OCI-LY3 (cell line): ENCODE measurements at regions not wholly inside any gene's neighbourhood (a gene's known extent, or its start where the extent isn't known, plus 50 kb on each side); places are given as distances from the start of the nearest gene placed in this dataset.

ENCODE experiments used
- H2AFZ ChIP-seq: fragments of 200-600, 300-600 bp; shearing (Covaris generic); 2 replicates; pipeline ENCODE4 v1.6.0; 2014; ENCODE audit warnings: antibody characterized with exemption, low read depth, low read length
- H3K27ac ChIP-seq: fragments of 200-600, 300-600 bp; sonication (generic); 2 replicates; pipeline ENCODE4 v1.5.1; 2014; ENCODE audit warnings: mild to moderate bottlenecking, low read length, moderate library complexity, mixed read lengths
- H3K27me3 ChIP-seq: fragments of 200-600, 300-600 bp; sonication (generic); 2 replicates; pipeline ENCODE4 v1.6.1; 2014; ENCODE audit warnings: low read depth, low read length, mixed read lengths
- H3K36me3 ChIP-seq: fragments of 200-600, 300-600 bp; sonication (generic); replicated peaks from 2 replicates; pipeline ENCODE3; 2014; ENCODE audit warnings: low read depth, low read length, mixed read lengths
- H3K4me1 ChIP-seq: fragments of 300-600, 200-600 bp; sonication (generic); 2 replicates; pipeline ENCODE4 v1.6.1; 2014; ENCODE audit warnings: low read length, mixed read lengths
- H3K4me2 ChIP-seq: fragments of 200-600, 300-600 bp; sonication (generic); 2 replicates; pipeline ENCODE4 v1.6.1; 2014; ENCODE audit warnings: low read length, mixed read lengths
- H3K4me3 ChIP-seq: fragments of 300-600, 200-600 bp; sonication (generic); 2 replicates; pipeline ENCODE4 v1.5.1; 2014; ENCODE audit warnings: antibody characterized with exemption, mild to moderate bottlenecking, low read length, moderate library complexity
- H3K79me2 ChIP-seq: fragments of 300-600, 200-600 bp; shearing (Covaris generic); 2 replicates; pipeline ENCODE4 v1.6.1; 2014; ENCODE audit warnings: mild to moderate bottlenecking, low read length, mixed read lengths
- H3K9ac ChIP-seq: fragments of 300-600, 200-600 bp; shearing (Covaris generic); 2 replicates; pipeline ENCODE4 v1.6.0; 2014; ENCODE audit warnings: mild to moderate bottlenecking, low read length, moderate library complexity
- H3K9me3 ChIP-seq: fragments of 200-600, 300-600 bp; shearing (Covaris generic); 2 replicates; pipeline ENCODE4 v1.6.1; 2014; ENCODE audit warnings: low read length, mixed read lengths; ENCODE audit not compliant: insufficient read depth
- H4K20me1 ChIP-seq: fragments of 200-600, 300-600 bp; sonication (generic); 2 replicates; pipeline ENCODE4 v1.6.1; 2016; ENCODE audit warnings: low read length, mixed read lengths; ENCODE audit not compliant: insufficient read depth
- CTCF ChIP-seq: fragments of 200-600, 300-600 bp; sonication (generic); IDR thresholded peaks from 2 replicates; pipeline ENCODE4 v1.5.1; 2014; ENCODE audit warnings: antibody characterized with exemption, low read length, low read depth
- EZH2phosphoT487 ChIP-seq: fragments of 200-600 bp; shearing (Covaris generic); IDR thresholded peaks from 2 replicates; pipeline ENCODE4 v1.6.1; 2018; ENCODE audit warnings: antibody characterized with exemption, mixed run types, low read depth

GRCh38 chr5:17154211-17154996 lies 63.0 kb upstream of the BASP1 start:
- no peak overlapping the region for H3K27ac ChIP-seq
- no peaks in the 10 kb centered on the region for H3K79me2 ChIP-seq
- no peaks in the 10 kb centered on the region for H4K20me1 ChIP-seq
- no peak for TF ChIP-seq CTCF
- no peak for TF ChIP-seq EZH2phosphoT487
- H3K36me3 ChIP-seq, result no peaks in the 10 kb centered on the region
- H3K4me1 ChIP-seq, result no peaks in the 10 kb centered on the region
- no peaks in the 10 kb centered on the region for H3K9me3 ChIP-seq
- H3K9ac ChIP-seq, result no peak overlapping the region
- H2AFZ ChIP-seq, result no peak overlapping the region
- H3K27me3 ChIP-seq, result no peaks in the 10 kb centered on the region
- H3K4me2 ChIP-seq, result no peak overlapping the region
- no peak overlapping the region for H3K4me3 ChIP-seq

DNA sequence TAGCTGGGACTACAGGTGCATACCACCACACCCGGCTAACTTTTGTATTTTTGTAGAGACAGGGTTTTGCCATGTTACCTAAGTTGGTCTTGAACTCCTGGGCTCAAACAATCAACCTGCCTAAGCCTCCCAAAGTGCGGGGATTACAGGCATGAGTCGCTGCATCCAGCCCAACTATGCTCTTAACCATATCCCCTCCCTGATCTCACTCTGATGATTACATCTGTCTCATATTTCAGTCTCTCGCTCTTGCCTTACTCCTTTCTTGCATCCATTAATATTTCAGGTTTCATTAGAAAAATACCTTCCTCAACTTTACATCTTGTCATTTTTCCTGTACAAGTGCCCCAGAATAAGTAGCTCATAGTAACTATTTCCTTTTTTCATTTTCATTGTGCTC lies 61.0 kb upstream of the BASP1 start:
- Histone ChIP-seq H3K4me2 (no peak overlapping the region), H3K9me3 (no peaks in the 10 kb centered on the region), H3K79me2 (no peaks in the 10 kb centered on the region), H3K36me3 (no peaks in the 10 kb centered on the region), H3K4me3 (no peak overlapping the region), H4K20me1 (no peaks in the 10 kb centered on the region), H3K4me1 (no peaks in the 10 kb centered on the region), H3K9ac (no peak overlapping the region), H3K27me3 (no peaks in the 10 kb centered on the region), H3K27ac (no peak overlapping the region), H2AFZ (no peak overlapping the region)
- TF ChIP-seq EZH2phosphoT487, result no peak
- TF ChIP-seq CTCF, result no peak

GRCh38 chr5:17157294-17157693 lies 60.1 kb upstream of the BASP1 start:
- no peaks in the 10 kb centered on the region for H3K9me3 ChIP-seq
- H3K79me2 ChIP-seq, result no peaks in the 10 kb centered on the region
- no peaks in the 10 kb centered on the region for H3K27me3 ChIP-seq
- H4K20me1 ChIP-seq, result no peaks in the 10 kb centered on the region
- no peak overlapping the region for H3K9ac ChIP-seq
- no peak overlapping the region for H3K4me2 ChIP-seq
- H3K4me3 ChIP-seq, result no peak overlapping the region
- H2AFZ ChIP-seq, result no peak overlapping the region
- TF ChIP-seq CTCF (no peak), EZH2phosphoT487 (no peak)
- H3K4me1 ChIP-seq, result no peaks in the 10 kb centered on the region
- no peaks in the 10 kb centered on the region for H3K36me3 ChIP-seq
- no peak overlapping the region for H3K27ac ChIP-seq

DNA sequence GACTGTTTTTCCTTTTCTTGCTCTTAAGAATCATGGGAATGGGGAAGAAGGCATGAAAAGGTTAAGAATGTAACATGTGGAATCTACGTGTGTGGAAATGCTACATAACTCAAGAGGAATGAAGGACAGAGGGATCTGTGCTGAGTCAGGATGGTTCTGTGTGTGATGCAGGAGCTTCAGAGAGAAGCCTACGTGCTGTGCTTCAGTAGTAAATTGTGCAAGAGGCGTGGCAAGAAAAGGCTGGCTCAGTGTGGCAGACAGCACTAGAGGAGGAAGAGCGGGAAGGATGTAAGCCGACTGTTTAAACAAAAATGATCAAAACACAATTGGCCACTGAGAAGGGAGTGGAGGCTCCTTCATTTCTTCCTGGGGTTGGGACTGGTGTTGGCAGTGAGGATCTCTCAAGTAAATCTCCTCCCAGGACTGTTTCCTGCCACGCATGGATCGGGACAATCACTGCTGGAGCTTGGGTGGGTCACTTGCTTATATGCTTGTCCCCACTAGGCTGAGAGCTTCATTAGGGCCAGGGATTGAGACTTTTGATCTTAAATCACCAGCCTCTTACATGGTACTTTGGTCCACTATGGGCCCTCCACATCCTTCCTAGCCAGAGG lies 59.4 kb upstream of the BASP1 start:
- Histone ChIP-seq H3K27me3 (no peaks in the 10 kb centered on the region), H3K79me2 (no peaks in the 10 kb centered on the region), H3K9me3 (no peaks in the 10 kb centered on the region), H2AFZ (no peak overlapping the region), H3K4me1 (no peaks in the 10 kb centered on the region), H3K36me3 (no peaks in the 10 kb centered on the region), H4K20me1 (no peaks in the 10 kb centered on the region), H3K4me3 (no peak overlapping the region), H3K27ac (no peak overlapping the region), H3K4me2 (no peak overlapping the region), H3K9ac (no peak overlapping the region)
- TF ChIP-seq EZH2phosphoT487, result no peak
- TF ChIP-seq CTCF, result no peak
